DMS153 (cell line): ENCODE measurements at regions not wholly inside any gene's neighbourhood (a gene's known extent, or its start where the extent isn't known, plus 50 kb on each side); places are given as distances from the start of the nearest gene placed in this dataset.
A peak's percentile ranks its signal among the peaks of the same experiment; 100 is the strongest.
"Not testable (repeated sequence)": the region's sequence is repeated elsewhere in the genome, so short reads cannot be mapped to it uniquely, and the experiment has no call there.

Experiments
- DNase-seq: peaks from one replicate; lab custom pipeline; 2025; lab: John Stamatoyannopoulos, UW

DNA sequence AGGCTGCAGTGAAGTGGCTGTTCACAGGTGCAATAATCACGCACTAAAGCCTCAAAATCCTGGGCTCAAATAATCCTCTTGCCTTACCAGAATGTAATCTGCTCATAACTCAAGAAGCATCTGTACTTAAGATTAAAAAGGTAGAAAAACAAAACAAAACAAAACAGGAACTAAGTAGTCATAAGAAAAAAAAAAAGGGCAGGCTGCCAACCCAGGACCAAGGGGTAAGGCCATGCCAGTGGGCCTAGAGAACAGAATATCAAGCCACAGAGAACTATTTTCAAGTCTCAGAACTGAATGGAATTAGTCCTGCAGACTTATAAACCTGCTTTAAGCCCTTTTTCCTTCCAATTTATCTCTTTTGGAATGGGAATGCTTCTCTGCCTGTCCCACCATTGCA lies 64.8 kb upstream of the TBC1D3K start:
- DNase-seq, result no peak

GRCh38 chr17:37858391-37858790 lies 65.8 kb upstream of the TBC1D3K start:
- not testable (repeated sequence) for DNase-seq

- DNase-seq, result no peak
Measured at GRCh38 chr17:37856245-37856644, 68.0 kb upstream of the TBC1D3K start.

- no peak for DNase-seq
Measured at GRCh38 chr17:37849617-37849972, 74.6 kb upstream of the TBC1D3K start.

DNA sequence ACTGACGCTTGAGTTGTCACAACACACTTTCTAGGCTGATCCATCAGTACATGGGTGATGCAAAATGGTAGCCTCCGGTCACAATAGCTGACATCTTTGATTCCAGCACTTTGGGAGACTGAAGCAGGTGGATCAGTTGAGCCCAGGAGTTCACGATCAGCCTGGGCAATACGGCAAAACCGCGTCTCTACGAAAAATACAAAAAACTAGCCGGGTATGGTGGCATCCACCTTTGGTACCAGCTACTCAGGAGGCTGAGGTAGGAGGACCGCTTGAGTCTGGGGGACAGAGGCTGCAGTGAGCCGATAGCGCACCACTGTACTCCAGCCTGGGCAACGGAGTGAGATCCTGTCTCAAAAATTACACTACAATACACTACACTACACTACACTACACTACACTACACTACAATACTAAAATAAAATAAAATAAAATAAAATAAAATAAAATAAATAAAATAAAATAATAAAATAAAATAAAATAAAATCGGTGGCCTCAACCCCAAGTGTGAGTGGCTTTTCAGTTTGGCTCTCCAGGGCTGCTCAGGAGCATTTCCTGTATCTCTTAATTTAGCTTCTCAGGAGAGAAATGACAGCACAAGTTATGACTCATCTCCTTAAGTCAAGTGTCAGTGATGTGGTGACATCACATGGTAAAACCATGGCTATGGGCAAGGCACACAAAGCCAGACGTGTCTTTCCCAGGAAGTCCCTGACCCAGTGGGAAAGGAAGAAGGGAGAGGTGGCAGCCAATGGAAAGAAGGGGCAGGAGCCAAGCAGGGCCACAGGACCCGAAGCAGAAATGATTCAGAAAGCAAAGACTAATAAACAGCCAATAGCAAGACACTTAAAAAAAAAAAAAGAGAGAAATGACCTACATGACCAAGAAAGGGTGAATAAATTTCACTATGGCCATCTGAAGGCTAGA lies 75.3 kb upstream of the TBC1D3K start:
- DNase-seq, result peak; percentile 52

DNA sequence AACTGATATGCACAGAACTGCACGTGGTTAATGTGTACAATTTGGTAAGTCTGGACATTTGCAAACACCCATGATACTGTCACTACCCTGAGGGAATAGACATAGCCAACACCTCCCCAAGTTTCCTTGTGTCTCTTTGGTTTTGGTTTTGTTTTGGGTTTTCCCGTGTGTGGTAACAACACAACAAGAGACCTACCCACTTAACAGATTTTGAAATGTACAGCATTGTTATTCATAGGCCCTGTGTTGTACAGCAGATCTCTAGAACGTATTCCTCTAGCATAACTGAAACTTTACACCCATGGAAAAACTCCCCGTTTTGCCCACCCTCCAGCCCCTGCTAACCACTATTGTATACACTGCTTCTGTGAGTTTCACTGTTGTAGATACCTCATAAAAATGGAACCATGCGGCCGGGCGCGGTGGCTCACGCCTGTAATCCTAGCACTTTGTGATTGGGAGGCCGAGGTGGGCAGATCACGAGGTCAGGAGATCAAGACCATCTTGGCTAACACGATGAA lies 76.3 kb upstream of the TBC1D3K start:
- no peak for DNase-seq

DNA sequence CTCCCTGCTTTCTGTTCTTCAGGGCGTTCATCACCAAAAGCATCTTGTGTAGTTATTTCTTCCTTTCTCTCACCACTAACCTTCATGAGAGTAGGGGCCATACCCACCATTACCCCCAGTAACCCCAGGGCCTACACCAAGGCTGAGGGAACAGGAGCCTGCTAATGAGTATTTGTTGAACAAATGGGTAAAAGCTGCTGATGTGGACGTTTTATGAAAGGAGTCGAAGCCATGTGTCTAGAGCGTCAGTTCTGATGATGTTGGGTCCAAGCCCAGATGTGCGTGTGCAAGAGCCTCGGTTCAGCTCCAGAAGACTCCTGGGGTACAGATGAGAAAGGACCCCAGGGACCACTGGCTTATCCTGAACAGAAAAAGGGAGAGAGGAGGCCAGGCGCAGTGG lies 77.1 kb upstream of the TBC1D3K start:
- no peak for DNase-seq

DNA sequence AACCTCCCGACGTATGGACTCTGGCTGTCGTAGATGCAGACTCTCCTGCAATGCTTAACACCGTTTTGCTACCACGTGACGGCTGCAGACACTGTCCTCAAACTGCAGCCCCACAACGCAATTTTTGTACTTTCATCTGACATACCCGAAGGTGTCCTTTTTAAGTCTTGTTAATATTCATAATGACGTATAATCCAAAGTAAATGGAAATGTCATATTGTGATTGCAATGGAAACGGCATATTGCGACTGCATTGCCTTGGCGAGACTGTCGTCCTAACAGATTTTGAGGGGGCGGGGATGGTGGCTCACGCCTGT lies 79.3 kb upstream of the TBC1D3K start:
- no peak for DNase-seq

DNA sequence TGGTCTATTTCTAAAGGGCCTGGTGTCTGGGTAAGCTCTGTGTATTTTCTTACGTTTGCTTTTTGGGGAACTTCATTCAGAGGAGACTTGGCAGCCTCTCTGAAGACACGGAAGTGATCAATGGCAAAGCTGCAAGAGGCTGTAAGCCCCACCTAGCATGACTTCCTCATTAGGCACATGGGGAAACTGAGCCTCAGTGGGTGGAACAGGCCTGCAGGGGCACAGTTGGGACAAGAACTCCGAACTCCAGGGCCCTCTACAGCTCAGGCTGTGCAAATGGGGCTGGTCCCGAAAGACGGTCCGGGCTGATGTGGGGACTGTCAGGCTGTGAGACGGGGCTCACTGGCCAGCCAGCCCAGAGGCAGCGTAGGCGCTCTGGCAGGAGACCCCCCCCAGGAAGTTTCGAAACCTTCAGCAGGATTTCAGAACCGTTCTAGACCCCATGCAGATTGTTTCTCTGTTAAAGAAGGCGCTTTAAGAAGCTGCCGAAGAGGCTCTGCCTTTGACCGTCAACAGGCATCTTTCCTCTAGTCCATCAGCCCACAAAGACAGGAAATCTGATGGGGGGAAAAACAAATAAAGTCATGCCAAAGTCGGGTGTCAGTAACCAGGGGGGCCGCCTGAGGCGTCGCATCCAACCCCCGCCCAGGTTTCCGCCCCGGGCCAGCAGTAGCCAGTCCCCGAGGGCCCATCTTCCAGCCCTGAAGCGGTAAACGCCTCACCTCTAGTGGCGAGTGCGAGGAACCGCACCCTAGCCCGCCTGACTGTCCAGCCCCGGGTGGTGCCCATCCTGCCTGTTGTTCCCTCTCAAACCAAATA lies 79.8 kb upstream of the TBC1D3K start:
- no peak for DNase-seq

DNA sequence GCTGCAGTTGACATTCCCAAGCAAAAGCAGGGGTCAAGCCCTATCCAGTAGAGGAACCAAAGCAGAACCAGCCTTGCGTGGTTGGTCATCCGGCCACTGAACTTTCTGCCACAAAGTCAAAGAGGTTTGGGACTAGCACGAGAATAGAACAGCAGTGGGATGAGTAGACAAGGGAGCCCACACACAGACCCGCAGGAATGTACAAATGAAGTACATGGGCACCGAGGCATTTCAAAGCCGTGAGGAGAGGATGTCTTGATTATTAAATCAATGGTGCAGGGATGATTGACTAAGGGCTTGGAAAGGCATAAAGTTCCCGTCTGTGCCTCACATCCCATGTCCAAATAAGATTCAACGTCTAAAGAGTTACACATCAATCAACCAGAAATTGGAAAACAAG lies 81.8 kb upstream of the TBC1D3K start:
- DNase-seq, result no peak

GRCh38 chr17:37841232-37841631 lies 83.0 kb upstream of the TBC1D3K start:
- DNase-seq, result no peak

- no peak for DNase-seq
Measured at GRCh38 chr17:37840576-37840975, 83.6 kb upstream of the TBC1D3K start.

GRCh38 chr17:37839196-37839978 lies 84.8 kb upstream of the TBC1D3K start:
- no peak for DNase-seq

DNA sequence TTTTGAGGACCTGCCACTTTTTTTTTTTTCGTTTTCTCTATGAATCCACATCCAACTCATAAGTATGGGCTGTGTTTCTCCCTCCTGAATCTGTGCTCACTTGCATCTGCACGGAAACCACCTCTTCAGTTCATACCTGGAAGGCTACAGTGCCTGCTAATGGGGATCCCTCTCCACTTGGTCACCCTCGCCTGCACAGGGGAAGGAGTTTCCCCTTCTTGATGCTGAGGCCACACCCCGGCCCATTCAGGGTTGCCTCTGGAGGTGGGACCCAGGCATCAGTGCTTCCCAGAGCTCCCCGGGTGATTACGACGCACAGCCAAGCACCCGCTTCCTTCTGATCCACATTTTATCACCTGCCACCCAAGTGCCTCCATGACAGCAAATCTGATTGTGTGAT lies 85.9 kb upstream of the TBC1D3K start:
- DNase-seq, result no peak

GRCh38 chr17:37836593-37836992 lies 87.6 kb upstream of the TBC1D3K start:
- DNase-seq, result no peak

DNA sequence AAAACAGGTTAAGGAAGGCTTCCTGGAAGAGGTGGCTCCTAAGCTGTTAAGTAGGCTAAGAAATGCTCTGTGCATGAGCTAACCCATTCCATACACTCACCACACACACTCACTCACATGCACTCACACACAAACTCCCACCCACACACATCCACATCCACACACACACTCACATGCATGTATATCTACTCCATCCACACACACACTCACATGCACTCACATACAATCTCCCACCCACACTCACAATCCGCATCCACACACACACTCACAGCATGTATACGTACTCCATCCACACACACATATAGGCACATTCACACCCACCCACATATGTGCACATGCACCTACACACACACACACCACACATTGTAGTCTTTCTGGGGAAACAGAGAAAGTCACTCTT lies 89.3 kb upstream of the HNF1B start:
- DNase-seq, result no peak

DNA sequence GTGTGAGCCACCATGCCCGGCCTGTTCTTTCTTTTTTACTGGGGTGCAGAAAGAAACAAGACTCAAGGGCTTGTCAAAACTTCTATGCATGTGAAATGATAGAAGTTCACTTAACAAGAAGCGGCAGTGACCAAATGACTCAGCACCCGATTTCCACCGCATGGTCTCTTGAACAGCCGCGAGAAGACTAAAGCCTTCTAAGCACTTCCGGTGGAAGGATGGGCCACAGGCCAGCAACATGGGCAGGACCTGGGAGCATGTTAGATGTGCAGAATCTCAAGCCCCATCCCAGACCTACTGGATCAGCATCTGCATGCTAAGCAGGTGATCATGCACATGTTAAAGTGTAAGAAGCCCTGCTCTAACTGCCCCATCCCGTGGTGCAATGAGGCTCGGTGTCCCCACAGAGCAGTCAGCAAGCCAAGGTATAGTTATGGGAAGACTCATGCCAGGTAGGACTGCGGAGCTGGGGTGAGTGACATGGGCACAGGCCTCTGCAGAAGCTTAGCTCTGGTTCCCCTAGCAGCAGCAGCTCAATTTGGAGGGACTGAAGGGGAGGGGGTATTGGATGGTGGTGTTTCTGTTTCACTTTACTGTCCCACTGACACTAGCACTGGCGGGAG lies 88.5 kb upstream of the HNF1B start:
- DNase-seq, result no peak

- no peak for DNase-seq
Measured at GRCh38 chr17:37831986-37832385, 87.1 kb upstream of the HNF1B start.

DNA sequence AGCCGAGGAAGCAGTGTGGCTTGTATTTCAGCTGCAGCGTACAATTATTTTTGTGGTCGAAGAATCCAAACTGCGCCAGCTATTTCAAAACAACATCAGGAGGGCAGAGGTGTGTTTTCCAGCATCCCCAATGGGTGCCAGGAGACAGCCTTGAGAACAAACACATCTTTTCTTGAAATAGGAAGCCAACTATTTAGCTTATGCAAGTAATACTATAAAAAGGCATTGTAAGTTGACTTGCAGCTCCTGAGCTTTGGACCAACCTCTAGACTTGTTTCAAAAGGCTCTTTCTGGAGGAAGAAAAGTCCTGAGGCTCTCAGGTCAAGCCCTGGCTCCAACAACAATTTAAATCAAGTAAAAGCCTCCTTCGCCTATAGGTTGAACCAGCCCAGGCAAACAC lies 86.6 kb upstream of the HNF1B start:
- no peak for DNase-seq

DNA sequence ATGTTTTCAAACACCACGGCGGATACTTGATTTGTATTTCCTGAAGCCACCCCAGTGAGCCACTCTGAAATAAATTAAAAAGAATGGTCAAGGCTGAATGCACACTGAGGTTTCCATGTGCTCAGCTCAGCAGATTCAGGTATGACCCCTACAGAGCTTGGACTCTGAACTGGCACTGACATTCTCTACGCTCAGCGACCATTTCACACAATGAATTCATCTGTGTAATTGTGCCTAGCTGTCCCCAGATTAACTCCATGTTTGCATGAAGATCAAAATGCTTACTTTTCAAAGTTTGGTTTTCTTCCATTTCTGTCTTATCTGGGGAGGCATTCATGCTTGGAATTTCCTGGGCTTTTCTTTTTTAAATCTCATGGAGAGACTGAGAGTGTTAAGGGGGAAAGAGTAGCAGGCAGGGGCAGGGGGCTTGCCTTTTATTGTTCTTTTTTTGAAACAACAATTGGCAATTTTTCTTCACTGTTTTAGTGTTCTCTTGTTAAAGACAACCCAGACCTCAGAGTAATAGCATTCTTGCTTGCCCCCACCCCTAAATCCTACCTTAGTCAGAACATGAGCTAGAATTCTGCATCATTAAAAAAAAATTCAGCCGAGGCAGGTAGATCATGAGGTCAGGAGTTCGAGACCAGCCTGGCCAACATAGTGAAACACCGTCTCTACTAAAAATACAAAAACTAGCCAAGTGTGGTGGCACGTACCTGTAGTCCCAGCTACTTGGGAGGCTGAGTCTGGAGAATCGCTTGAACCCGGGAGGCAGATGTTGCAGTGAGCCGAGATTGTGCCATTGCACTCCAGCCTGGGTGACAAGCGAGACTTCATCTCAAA lies 85.5 kb upstream of the HNF1B start:
- DNase-seq, result no peak

- DNase-seq, result no peak
Measured at GRCh38 chr17:37829592-37830123, 84.8 kb upstream of the HNF1B start.
